ENCODE measurements at regions not wholly inside any gene's neighbourhood (a gene's known extent, or its start where the extent isn't known, plus 50 kb on each side); places are given as distances from the start of the nearest gene placed in this dataset.

DNA sequence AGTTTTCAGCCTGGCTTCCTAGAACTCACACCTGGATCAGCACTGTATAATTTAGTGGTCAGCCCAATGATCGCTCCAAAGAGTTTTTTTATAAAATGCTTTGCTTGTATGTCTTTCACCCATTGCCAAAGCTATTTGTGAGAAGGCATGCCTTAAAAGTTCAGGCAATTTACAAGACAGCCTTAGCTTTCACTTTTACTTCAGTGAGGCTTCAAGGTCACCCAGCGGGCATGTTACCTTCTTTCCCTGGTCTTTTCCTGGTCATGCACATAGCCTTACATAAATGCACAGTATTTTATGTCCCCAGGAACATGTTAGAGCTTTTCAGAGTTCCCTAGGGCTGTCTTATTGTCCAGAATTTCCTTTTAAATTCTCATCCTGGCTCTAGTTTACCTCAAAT, 179.9 kb upstream of the TMEM72 start:
- peaks cover 1% of the 10 kb centered on the region for H3K9me3 Mint-ChIP-seq (ENCODE audit: insufficient read depth)
- POLR2A ChIA-PET: no interaction called here
- Histone ChIP-seq H3K27ac (ENCODE audit: low read length in 2 of 2) (no peak overlapping the region), H3K4me1 (ENCODE audit: control insufficient read depth in 2 of 2, insufficient read depth in 2 of 2, low read length in 2 of 2) (no peaks in the 10 kb centered on the region), H2AFZ (ENCODE audit: insufficient read depth, low read depth, low read length, poor library complexity, severe bottlenecking) (no peak overlapping the region), H3K9ac (ENCODE audit: low read length) (no peak overlapping the region), H3K27me3 (replicated peaks in 1 of 4; ENCODE audit: control extremely low read depth in 1 of 4, control insufficient read depth in 3 of 4, insufficient read depth in 4 of 4, low read length in 3 of 4) (no peaks in the 10 kb centered on the region), H4K20me1 (ENCODE audit: control insufficient read depth, insufficient read depth, low read length, poor library complexity, severe bottlenecking) (no peaks in the 10 kb centered on the region), H3K79me2 (ENCODE audit: control insufficient read depth, insufficient read depth, low read length) (no peaks in the 10 kb centered on the region), H3K4me2 (replicated peaks; ENCODE audit: low read depth, low read length, poor library complexity, severe bottlenecking) (no peak overlapping the region), H3K9me3 (ENCODE audit: control extremely low read depth in 1 of 3, control insufficient read depth in 2 of 3, insufficient read depth in 1 of 3, low read length in 2 of 3) (peaks cover 2 to 8% (median 4%) of the 10 kb centered on the region in 3 donors), H3K4me3 (ENCODE audit: control extremely low read depth in 1 of 5, extremely low read depth in 1 of 5, insufficient read depth in 1 of 5, low read depth in 2 of 5, low read length in 4 of 5) (no peak overlapping the region), H3K36me3 (replicated peaks in 1 of 2; ENCODE audit: control extremely low read depth in 1 of 2, control insufficient read depth in 1 of 2, extremely low read depth in 1 of 2, insufficient read depth in 2 of 2, low read length in 1 of 2) (no peaks in the 10 kb centered on the region)
- CTCF ChIA-PET: no interaction called here
- no peak for DNase-seq
- H3K4me1 Mint-ChIP-seq: peaks cover 3% of the 10 kb centered on the region
- intact Hi-C loops (cut with micrococcal nuclease): no loop called here
- TF ChIP-seq, protein P1, sequence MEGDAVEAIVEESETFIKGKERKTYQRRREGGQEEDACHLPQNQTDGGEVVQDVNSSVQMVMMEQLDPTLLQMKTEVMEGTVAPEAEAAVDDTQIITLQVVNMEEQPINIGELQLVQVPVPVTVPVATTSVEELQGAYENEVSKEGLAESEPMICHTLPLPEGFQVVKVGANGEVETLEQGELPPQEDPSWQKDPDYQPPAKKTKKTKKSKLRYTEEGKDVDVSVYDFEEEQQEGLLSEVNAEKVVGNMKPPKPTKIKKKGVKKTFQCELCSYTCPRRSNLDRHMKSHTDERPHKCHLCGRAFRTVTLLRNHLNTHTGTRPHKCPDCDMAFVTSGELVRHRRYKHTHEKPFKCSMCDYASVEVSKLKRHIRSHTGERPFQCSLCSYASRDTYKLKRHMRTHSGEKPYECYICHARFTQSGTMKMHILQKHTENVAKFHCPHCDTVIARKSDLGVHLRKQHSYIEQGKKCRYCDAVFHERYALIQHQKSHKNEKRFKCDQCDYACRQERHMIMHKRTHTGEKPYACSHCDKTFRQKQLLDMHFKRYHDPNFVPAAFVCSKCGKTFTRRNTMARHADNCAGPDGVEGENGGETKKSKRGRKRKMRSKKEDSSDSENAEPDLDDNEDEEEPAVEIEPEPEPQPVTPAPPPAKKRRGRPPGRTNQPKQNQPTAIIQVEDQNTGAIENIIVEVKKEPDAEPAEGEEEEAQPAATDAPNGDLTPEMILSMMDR (IDR thresholded peaks at IDR 0.05): no peak
- TF ChIP-seq EZH2 (IDR thresholded peaks at IDR 0.05; ENCODE audit: borderline replicate concordance, insufficient read depth, low read depth, low read length, poor library complexity, severe bottlenecking): no peak
- WGBS (ENCODE audit: insufficient coverage): 75% methylated on average over 1 of the region's 2 CpGs
- H3K4me3 Mint-ChIP-seq: no peak overlapping the region
- no peak for ATAC-seq (ENCODE audit: low read depth)
- peaks cover 10% of the 10 kb centered on the region for H3K27me3 Mint-ChIP-seq
- no peak overlapping the region for H3K27ac Mint-ChIP-seq

DNA sequence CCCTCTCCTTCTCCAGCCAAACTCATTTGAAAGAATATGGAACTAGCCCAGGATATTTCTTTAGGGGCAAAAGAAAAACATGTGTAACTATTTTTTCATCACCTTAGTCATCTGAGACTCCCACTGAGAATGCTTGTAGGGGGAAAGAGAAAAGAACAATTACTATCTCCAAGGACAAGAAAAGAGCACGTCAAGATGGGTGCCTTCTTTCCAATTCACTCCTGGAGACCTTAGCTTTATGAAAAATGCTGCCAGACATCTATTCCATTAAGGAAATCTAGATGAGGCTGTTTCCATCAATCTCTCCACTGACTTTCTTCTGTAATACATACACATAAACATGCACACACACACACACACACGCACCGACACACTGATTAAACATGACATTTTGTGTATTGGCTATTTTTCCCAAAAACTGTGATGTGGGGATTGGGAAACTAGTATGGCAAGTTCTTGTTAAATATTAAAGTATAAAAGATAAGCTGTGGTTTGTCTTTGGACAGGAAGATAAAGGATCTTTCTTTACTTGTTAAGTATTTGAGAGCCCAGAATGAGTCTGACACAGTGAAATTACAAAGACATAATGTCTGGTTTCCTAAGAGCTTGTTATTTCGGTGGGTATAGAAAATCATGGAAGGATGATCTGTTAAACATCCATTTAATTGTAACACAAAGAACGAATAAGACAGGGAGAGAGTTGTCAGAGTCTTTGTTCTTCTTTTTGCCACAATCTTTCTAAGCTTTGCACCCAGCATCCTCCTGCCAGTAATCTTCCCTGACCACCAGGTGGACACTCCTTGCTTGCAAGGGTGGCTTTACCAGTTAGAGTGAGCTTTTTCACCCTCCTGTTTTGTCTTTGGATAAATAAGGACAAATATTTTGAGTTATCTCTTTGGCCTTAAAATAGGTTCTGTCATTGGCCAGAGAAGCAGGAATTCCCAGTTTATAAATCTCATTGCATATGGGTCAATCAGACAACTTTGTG, 177.3 kb upstream of the TMEM72 start:
- Histone ChIP-seq H3K27me3 (replicated peaks in 1 of 4; ENCODE audit: control extremely low read depth in 1 of 4, control insufficient read depth in 3 of 4, insufficient read depth in 4 of 4, low read length in 3 of 4) (peaks cover 0 to 4% (median 0%) of the 10 kb centered on the region in 4 experiments), H3K4me1 (ENCODE audit: control insufficient read depth in 2 of 2, insufficient read depth in 2 of 2, low read length in 2 of 2) (no peaks in the 10 kb centered on the region), H3K4me2 (replicated peaks; ENCODE audit: low read depth, low read length, poor library complexity, severe bottlenecking) (no peak overlapping the region), H3K27ac (ENCODE audit: low read length in 2 of 2) (no peak overlapping the region), H3K9me3 (ENCODE audit: control extremely low read depth in 1 of 3, control insufficient read depth in 2 of 3, insufficient read depth in 1 of 3, low read length in 2 of 3) (peaks cover 0 to 8% (median 1%) of the 10 kb centered on the region in 3 donors), H3K79me2 (ENCODE audit: control insufficient read depth, insufficient read depth, low read length) (no peaks in the 10 kb centered on the region), H3K4me3 (ENCODE audit: control extremely low read depth in 1 of 5, extremely low read depth in 1 of 5, insufficient read depth in 1 of 5, low read depth in 2 of 5, low read length in 4 of 5) (no peak overlapping the region), H4K20me1 (ENCODE audit: control insufficient read depth, insufficient read depth, low read length, poor library complexity, severe bottlenecking) (no peaks in the 10 kb centered on the region), H2AFZ (ENCODE audit: insufficient read depth, low read depth, low read length, poor library complexity, severe bottlenecking) (no peak overlapping the region), H3K9ac (ENCODE audit: low read length) (no peak overlapping the region), H3K36me3 (replicated peaks in 1 of 2; ENCODE audit: control extremely low read depth in 1 of 2, control insufficient read depth in 1 of 2, extremely low read depth in 1 of 2, insufficient read depth in 2 of 2, low read length in 1 of 2) (no peaks in the 10 kb centered on the region)
- intact Hi-C loops (cut with micrococcal nuclease): no loop called here
- Mint-ChIP-seq H3K4me1 (no peaks in the 10 kb centered on the region), H3K4me3 (no peak overlapping the region), H3K9me3 (ENCODE audit: insufficient read depth) (peaks cover 2% of the 10 kb centered on the region), H3K27me3 (peaks cover 26% of the 10 kb centered on the region), H3K27ac (no peak overlapping the region)
- ATAC-seq (ENCODE audit: low read depth) (no peak), DNase-seq (no peak)
- ChIA-PET POLR2A (no interaction called here), CTCF (no interaction called here)
- TF ChIP-seq EZH2 (IDR thresholded peaks at IDR 0.05; ENCODE audit: borderline replicate concordance, insufficient read depth, low read depth, low read length, poor library complexity, severe bottlenecking): no peak
- TF ChIP-seq, protein P1 (IDR thresholded peaks at IDR 0.05): no peak
- WGBS (ENCODE audit: insufficient coverage): no CpG with 5 or more reads among the region's 5 CpGs

Measured in B cell (primary cell).